ENCODE measurements at regions not wholly inside any gene's neighbourhood (a gene's known extent, or its start where the extent isn't known, plus 50 kb on each side); places are given as distances from the start of the nearest gene placed in this dataset.

- TF ChIP-seq ZNF70 (CRISPR knock-in tag; IDR thresholded peaks at IDR 0.05): no peak
- TF ChIP-seq ZFP30 (CRISPR knock-in tag; IDR thresholded peaks at IDR 0.05): no peak
- TF ChIP-seq GLIS3 (CRISPR knock-in tag; IDR thresholded peaks at IDR 0.05): no peak
- no peak for TF ChIP-seq ARNTL (CRISPR knock-in tag; IDR thresholded peaks at IDR 0.05; ENCODE audit: borderline replicate concordance, low read depth)
- no peak for TF ChIP-seq ZNF8 (CRISPR knock-in tag; IDR thresholded peaks at IDR 0.05)
- no peak for TF ChIP-seq CREB5 (CRISPR knock-in tag; IDR thresholded peaks at IDR 0.05; ENCODE audit: low read depth)
- TF ChIP-seq TOX (CRISPR knock-in tag; IDR thresholded peaks at IDR 0.05; ENCODE audit: borderline replicate concordance): no peak
- no peak for TF ChIP-seq RARB (CRISPR knock-in tag; IDR thresholded peaks at IDR 0.05)
- no peak for TF ChIP-seq ZC3H10 (CRISPR knock-in tag; IDR thresholded peaks at IDR 0.05)
Observed at GRCh38 chr9:109725460-109725859, 54.5 kb upstream of the PALM2AKAP2 start.

All from SK-N-SH treated with all-trans-retinoic acid at 6 μM for 48 hours (cell line).